ENCODE measurements at regions not wholly inside any gene's neighbourhood (a gene's known extent, or its start where the extent isn't known, plus 50 kb on each side); places are given as distances from the start of the nearest gene placed in this dataset.

- BruUV-seq (replicated peaks), result no TSS peak
- intact Hi-C loops (cut with micrococcal nuclease; ENCODE audit: unreplicated experiment), result no loop called here
- H4K20me1 ChIP-seq (ENCODE audit: insufficient read depth), result no peaks in the 10 kb centered on the region
- no peaks in the 10 kb centered on the region for H3K79me2 ChIP-seq (ENCODE audit: low read depth)
- no peak overlapping the region for H3K4me2 ChIP-seq
- no peaks in the 10 kb centered on the region; the same call in 1 of the 2 replicates for H3F3A ChIP-seq (ENCODE audit: insufficient read depth, low read depth)
- POLR2A ChIA-PET (ENCODE audit: unreplicated experiment), result no interaction called here
- H3K9me2 ChIP-seq (ENCODE audit: insufficient read depth), result 0 out of 2 replicates have a peak, but pooled peaks cover 6% of the 10 kb centered on the region
- no peaks in the 10 kb centered on the region for H3K4me1 ChIP-seq (replicated peaks; ENCODE audit: insufficient read depth)
- CTCF ChIA-PET, result no interaction called here
- H3K27ac ChIP-seq, result no peak overlapping the region
- H3K27me3 ChIP-seq (ENCODE audit: insufficient read depth, low read depth), result no peaks in the 10 kb centered on the region
- no peak for DNase-seq
- H3K4me3 ChIP-seq, result no peak overlapping the region
- H2AFZ ChIP-seq, result no peak overlapping the region
- TF ChIP-seq EZH2 (IDR thresholded peaks at IDR 0.05; ENCODE audit: low read depth) (no peak), CTCF (conservative IDR thresholded peaks at IDR 0.05) (no peak)
- no peaks in the 10 kb centered on the region for H3K9me3 ChIP-seq (ENCODE audit: insufficient read depth, low read depth)
- H3K36me3 ChIP-seq (ENCODE audit: low read depth), result no peaks in the 10 kb centered on the region
Measured at GRCh38 chr3:176755977-176756376, 441.3 kb downstream of the TBL1XR1 start.

DNA sequence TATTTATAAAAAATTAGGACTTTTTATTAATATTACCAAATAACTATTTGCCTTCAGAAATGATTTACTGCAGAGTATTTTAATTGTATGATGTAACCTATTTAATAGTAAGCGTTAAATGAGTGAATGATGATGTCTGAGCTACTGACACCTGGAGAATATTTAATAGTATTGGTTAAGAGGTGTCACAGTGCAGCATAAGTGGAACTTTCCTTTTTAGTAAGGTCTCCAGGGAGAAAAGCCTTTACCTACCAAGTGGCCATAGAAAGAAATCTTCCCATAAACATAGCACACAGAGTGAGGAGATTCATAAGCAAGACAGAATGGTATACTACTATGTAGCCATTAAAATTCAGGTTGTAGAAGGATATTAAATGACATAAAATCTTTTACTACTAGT is 441.7 kb downstream of the TBL1XR1 start:
- 0 out of 2 replicates have a peak, but pooled peaks cover 6% of the 10 kb centered on the region for H3K9me2 ChIP-seq (ENCODE audit: insufficient read depth)
- H3K27me3 ChIP-seq (ENCODE audit: insufficient read depth, low read depth), result no peaks in the 10 kb centered on the region
- H3K27ac ChIP-seq, result no peak overlapping the region
- H2AFZ ChIP-seq, result no peak overlapping the region
- CTCF ChIA-PET, result no interaction called here
- H3K4me1 ChIP-seq (replicated peaks; ENCODE audit: insufficient read depth), result no peaks in the 10 kb centered on the region
- no peak overlapping the region for H3K4me3 ChIP-seq
- POLR2A ChIA-PET (ENCODE audit: unreplicated experiment), result no interaction called here
- no peaks in the 10 kb centered on the region for H3K79me2 ChIP-seq (ENCODE audit: low read depth)
- no peaks in the 10 kb centered on the region for H3K9me3 ChIP-seq (ENCODE audit: insufficient read depth, low read depth)
- H3K4me2 ChIP-seq, result no peak overlapping the region
- no TSS peak for BruUV-seq (replicated peaks)
- H4K20me1 ChIP-seq (ENCODE audit: insufficient read depth), result no peaks in the 10 kb centered on the region
- no peaks in the 10 kb centered on the region; the same call in 1 of the 2 replicates for H3F3A ChIP-seq (ENCODE audit: insufficient read depth, low read depth)
- DNase-seq, result no peak
- H3K36me3 ChIP-seq (ENCODE audit: low read depth), result no peaks in the 10 kb centered on the region
- TF ChIP-seq CTCF (conservative IDR thresholded peaks at IDR 0.05), result no peak
- no peak for TF ChIP-seq EZH2 (IDR thresholded peaks at IDR 0.05; ENCODE audit: low read depth)
- intact Hi-C loops (cut with micrococcal nuclease; ENCODE audit: unreplicated experiment), result no loop called here

GRCh38 chr3:176741664-176742047 is 455.6 kb downstream of the TBL1XR1 start:
- Histone ChIP-seq H3K27ac (no peak overlapping the region), H3K4me3 (no peak overlapping the region), H3F3A (ENCODE audit: insufficient read depth, low read depth) (no peaks in the 10 kb centered on the region), H3K9me2 (ENCODE audit: insufficient read depth) (no peaks in the 10 kb centered on the region; the same call in 1 of the 2 replicates), H3K9me3 (ENCODE audit: insufficient read depth, low read depth) (no peaks in the 10 kb centered on the region), H3K4me1 (replicated peaks; ENCODE audit: insufficient read depth) (no peaks in the 10 kb centered on the region), H2AFZ (no peak overlapping the region), H4K20me1 (ENCODE audit: insufficient read depth) (no peaks in the 10 kb centered on the region), H3K27me3 (ENCODE audit: insufficient read depth, low read depth) (no peaks in the 10 kb centered on the region), H3K4me2 (no peak overlapping the region), H3K36me3 (ENCODE audit: low read depth) (no peaks in the 10 kb centered on the region), H3K79me2 (ENCODE audit: low read depth) (no peaks in the 10 kb centered on the region)
- CTCF ChIA-PET, result no interaction called here
- BruUV-seq (replicated peaks), result no TSS peak
- intact Hi-C loops (cut with micrococcal nuclease; ENCODE audit: unreplicated experiment), result no loop called here
- TF ChIP-seq CTCF (conservative IDR thresholded peaks at IDR 0.05) (no peak), EZH2 (IDR thresholded peaks at IDR 0.05; ENCODE audit: low read depth) (no peak)
- no peak for DNase-seq
- POLR2A ChIA-PET (ENCODE audit: unreplicated experiment), result no interaction called here

Data from PC-9 (cell line).